ENCODE measurements at regions not wholly inside any gene's neighbourhood (a gene's known extent, or its start where the extent isn't known, plus 50 kb on each side); places are given as distances from the start of the nearest gene placed in this dataset.

DNA sequence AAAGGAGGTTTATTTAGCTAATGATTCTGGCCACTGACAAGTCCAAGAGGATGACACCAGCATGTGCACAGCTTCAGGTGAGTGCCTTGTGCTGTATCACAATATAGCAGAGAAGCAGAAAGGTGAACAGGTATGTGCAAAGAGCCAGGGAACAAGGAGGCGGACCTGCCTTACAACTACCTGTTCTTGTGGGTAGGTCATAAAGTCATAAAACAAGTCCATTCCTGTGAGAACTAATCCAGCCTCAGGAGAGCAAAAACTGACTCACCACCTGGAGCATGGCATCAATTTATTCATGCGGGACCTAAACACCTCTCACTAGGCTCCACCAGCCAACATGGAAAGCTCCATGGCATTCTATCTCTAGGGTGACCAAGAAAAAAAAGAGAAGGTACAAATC is 234.2 kb downstream of the ASXL3 start:
- Histone ChIP-seq H3K27ac (ENCODE audit: extremely low read depth, low read depth, low read length) (no peak overlapping the region), H3K4me1 (ENCODE audit: control insufficient read depth, insufficient read depth, low read length) (peaks cover 5% of the 10 kb centered on the region), H3K4me3 (ENCODE audit: low read depth, low read length) (no peak overlapping the region), H3K9me3 (ENCODE audit: control insufficient read depth, insufficient read depth, low read depth, low read length) (no peaks in the 10 kb centered on the region), H3K36me3 (ENCODE audit: control insufficient read depth in 2 of 2, insufficient read depth in 1 of 2, low read length in 2 of 2) (no peaks in the 10 kb centered on the region)
- ChIA-PET POLR2A (no interaction called here), CTCF (no interaction called here)
- no peak for TF ChIP-seq SALL2 (tag by site-specific recombination; IDR thresholded peaks at IDR 0.05; ENCODE audit: borderline replicate concordance)
- no peak for TF ChIP-seq ZNF654 (tag by site-specific recombination; IDR thresholded peaks at IDR 0.05; ENCODE audit: low read depth)
- TF ChIP-seq, protein P1, sequence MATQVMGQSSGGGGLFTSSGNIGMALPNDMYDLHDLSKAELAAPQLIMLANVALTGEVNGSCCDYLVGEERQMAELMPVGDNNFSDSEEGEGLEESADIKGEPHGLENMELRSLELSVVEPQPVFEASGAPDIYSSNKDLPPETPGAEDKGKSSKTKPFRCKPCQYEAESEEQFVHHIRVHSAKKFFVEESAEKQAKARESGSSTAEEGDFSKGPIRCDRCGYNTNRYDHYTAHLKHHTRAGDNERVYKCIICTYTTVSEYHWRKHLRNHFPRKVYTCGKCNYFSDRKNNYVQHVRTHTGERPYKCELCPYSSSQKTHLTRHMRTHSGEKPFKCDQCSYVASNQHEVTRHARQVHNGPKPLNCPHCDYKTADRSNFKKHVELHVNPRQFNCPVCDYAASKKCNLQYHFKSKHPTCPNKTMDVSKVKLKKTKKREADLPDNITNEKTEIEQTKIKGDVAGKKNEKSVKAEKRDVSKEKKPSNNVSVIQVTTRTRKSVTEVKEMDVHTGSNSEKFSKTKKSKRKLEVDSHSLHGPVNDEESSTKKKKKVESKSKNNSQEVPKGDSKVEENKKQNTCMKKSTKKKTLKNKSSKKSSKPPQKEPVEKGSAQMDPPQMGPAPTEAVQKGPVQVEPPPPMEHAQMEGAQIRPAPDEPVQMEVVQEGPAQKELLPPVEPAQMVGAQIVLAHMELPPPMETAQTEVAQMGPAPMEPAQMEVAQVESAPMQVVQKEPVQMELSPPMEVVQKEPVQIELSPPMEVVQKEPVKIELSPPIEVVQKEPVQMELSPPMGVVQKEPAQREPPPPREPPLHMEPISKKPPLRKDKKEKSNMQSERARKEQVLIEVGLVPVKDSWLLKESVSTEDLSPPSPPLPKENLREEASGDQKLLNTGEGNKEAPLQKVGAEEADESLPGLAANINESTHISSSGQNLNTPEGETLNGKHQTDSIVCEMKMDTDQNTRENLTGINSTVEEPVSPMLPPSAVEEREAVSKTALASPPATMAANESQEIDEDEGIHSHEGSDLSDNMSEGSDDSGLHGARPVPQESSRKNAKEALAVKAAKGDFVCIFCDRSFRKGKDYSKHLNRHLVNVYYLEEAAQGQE (tag by site-specific recombination; IDR thresholded peaks at IDR 0.05) = no peak
- no peak for TF ChIP-seq HOXA7 (CRISPR knock-in tag; IDR thresholded peaks at IDR 0.05; ENCODE audit: borderline replicate concordance)
- TF ChIP-seq ZNF791 (tag by site-specific recombination; IDR thresholded peaks at IDR 0.05) = no peak
- TF ChIP-seq, protein P2, sequence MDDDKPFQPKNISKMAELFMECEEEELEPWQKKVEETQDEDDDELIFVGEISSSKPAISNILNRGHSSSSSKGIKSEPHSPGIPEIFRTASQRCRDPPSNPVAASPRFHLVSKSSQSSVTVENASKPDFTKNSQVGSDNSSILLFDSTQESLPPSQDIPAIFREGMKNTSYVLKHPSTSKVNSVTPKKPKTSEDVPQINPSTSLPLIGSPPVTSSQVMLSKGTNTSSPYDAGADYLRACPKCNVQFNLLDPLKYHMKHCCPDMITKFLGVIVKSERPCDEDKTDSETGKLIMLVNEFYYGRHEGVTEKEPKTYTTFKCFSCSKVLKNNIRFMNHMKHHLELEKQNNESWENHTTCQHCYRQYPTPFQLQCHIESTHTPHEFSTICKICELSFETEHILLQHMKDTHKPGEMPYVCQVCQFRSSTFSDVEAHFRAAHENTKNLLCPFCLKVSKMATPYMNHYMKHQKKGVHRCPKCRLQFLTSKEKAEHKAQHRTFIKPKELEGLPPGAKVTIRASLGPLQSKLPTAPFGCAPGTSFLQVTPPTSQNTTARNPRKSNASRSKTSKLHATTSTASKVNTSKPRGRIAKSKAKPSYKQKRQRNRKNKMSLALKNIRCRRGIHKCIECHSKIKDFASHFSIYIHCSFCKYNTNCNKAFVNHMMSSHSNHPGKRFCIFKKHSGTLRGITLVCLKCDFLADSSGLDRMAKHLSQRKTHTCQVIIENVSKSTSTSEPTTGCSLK (tag by site-specific recombination; IDR thresholded peaks at IDR 0.05) = no peak
- no peak for TF ChIP-seq ZNF146 (tag by site-specific recombination; IDR thresholded peaks at IDR 0.05)
- TF ChIP-seq, protein P3, sequence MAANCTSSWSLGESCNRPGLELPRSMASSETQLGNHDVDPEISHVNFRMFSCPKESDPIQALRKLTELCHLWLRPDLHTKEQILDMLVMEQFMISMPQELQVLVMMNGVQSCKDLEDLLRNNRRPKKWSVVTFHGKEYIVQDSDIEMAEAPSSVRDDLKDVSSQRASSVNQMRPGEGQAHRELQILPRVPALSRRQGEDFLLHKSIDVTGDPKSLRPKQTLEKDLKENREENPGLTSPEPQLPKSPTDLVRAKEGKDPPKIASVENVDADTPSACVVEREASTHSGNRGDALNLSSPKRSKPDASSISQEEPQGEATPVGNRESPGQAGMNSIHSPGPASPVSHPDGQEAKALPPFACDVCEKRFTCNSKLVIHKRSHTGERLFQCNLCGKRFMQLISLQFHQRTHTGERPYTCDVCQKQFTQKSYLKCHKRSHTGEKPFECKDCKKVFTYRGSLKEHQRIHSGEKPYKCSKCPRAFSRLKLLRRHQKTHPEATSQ (tag by site-specific recombination; IDR thresholded peaks at IDR 0.05) = no peak
- TF ChIP-seq GLIS2 (tag by site-specific recombination; IDR thresholded peaks at IDR 0.05) = no peak
- no peak for TF ChIP-seq GFI1B (tag by site-specific recombination; IDR thresholded peaks at IDR 0.05)

DNA sequence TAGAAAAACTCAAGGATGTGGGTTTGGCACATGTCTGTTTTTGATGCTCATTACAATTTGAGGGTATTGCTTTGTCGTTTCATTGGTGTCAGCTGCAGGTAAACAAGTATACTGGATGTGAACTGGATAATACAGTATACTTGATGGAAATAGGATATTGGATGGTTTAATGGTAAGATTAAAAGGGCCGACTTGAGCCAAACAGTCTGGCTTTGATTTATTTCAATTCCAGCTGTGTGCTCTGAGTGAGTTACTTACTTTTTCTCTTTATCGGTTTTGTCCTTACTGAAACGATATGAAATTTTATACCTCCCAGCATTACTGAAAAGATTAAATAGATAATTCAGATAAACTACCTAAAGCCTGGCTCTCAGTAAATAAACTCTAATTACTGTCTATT is 227.6 kb downstream of the ASXL3 start:
- Histone ChIP-seq H3K36me3 (ENCODE audit: control insufficient read depth in 2 of 2, insufficient read depth in 1 of 2, low read length in 2 of 2) (no peaks in the 10 kb centered on the region), H3K9me3 (ENCODE audit: control insufficient read depth, insufficient read depth, low read depth, low read length) (no peaks in the 10 kb centered on the region), H3K4me3 (ENCODE audit: low read depth, low read length) (no peak overlapping the region), H3K27ac (ENCODE audit: extremely low read depth, low read depth, low read length) (no peak overlapping the region), H3K4me1 (ENCODE audit: control insufficient read depth, insufficient read depth, low read length) (peaks cover 22% of the 10 kb centered on the region)
- TF ChIP-seq OSR2 (tag by site-specific recombination; IDR thresholded peaks at IDR 0.05) (peak; percentile 9; the same call in 1 of the 2 replicates), TCF7L2 (IDR thresholded peaks at IDR 0.05; ENCODE audit: borderline replicate concordance, low read depth, low read length) (peak; percentile 99), ZNF664 (tag by site-specific recombination; IDR thresholded peaks at IDR 0.05) (no peak)
- TF ChIP-seq, protein P4, sequence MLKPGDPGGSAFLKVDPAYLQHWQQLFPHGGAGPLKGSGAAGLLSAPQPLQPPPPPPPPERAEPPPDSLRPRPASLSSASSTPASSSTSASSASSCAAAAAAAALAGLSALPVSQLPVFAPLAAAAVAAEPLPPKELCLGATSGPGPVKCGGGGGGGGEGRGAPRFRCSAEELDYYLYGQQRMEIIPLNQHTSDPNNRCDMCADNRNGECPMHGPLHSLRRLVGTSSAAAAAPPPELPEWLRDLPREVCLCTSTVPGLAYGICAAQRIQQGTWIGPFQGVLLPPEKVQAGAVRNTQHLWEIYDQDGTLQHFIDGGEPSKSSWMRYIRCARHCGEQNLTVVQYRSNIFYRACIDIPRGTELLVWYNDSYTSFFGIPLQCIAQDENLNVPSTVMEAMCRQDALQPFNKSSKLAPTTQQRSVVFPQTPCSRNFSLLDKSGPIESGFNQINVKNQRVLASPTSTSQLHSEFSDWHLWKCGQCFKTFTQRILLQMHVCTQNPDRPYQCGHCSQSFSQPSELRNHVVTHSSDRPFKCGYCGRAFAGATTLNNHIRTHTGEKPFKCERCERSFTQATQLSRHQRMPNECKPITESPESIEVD (tag by site-specific recombination; IDR thresholded peaks at IDR 0.05) = peak; percentile 58; the same call in 1 of the 2 replicates
- ChIA-PET POLR2A (no interaction called here), CTCF (interaction anchor here (0.8 kb wide), 1 partner anchor 366 kb away, joined by 3 read pairs; no protein-coding TSS in a partner anchor)

Data from HEK293 (cell line).